CD4-positive, alpha-beta T cell treated with Interferon gamma for 1 hour (primary cell): ENCODE measurements at regions not wholly inside any gene's neighbourhood (a gene's known extent, or its start where the extent isn't known, plus 50 kb on each side); places are given as distances from the start of the nearest gene placed in this dataset.

Experiments
- DNase-seq: peaks from one replicate; pipeline ENCODE4 v3.0.0-alpha.2; 2020

DNA sequence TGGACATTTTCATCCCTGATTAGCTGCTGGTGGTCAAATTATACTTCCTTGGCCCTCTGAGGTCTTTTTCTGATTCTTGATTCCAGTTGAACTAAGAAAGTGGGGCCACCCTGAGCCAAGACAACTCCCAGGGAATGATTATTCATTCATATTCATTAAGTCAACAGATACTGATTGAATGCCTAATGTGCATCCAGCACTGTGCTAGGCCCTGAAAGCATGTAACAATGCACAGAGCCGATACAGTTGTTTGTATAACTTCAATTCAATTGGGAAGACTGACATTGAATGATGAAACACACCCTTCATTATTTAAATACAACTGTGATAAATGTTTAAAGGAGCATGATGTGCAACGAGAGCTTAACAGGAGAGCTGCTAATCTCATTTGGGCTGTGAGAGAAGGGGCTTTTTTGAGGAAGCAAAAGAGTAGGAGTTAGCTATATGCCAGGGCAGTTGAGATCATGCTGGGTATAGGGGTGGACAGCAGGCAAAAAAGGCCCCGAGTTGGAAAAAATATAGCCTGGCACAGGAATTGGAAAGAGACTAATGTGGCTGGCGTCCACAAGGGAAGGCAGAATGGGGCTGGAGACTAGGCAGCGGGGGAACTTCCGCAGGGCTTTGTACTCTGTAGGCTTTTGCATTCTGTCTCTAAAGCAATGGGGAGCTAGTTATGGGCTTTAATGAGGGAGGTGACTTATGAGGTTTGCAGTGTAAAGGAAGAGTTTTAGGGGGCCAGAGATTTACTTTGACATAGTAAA, 57.2 kb upstream of the ACVR1 start:
- no peak for DNase-seq

DNA sequence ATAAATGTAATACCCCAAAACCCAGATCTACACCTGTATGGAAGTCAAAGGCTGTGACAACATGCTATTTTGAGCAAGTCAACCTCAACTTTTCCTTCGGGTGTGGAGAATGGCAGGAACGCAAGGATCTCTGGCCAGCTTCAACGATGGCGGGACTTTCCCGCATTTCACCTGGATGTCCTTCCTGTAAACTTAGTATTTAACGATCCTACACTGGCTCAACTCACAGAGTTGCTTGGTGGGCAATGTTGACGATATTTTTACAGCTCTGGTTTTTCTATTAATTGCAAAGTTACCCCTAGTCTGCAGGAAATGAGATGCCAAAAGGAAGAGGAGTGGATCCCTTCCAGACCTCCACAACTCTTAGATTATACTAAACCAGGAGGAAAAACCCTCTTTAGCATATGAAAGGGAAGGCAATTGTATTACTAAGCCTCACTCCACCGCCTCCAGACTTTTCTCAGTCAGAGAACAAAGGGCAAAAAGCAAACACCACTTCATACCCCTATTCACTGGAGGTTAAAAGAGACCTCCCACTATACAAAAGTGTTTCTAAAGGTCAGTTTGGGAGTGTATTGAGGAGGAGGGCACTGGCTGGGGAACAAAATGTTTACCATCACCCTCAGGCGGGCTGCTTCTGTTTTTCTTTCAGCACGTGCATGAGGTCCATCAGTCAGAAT, 56.5 kb upstream of the ACVR1 start:
- no peak for DNase-seq

DNA sequence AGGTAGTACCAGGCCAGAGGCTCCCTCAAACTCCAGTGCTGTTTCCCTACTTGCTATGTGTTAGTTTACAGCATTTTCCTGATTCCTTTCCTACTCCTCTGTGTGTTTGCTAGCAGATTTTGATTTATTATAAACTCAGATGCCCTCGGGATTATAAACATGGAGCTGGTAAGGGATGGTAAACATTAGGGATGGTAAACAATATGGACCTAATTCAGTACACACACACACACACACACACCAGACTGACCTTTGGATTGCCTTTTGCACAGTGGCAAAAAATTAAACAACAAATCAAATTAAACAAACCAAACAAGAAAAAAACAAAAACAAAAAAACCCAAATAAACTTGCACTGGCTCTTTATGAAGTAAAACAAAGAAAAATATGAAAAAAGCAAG, 55.4 kb upstream of the ACVR1 start:
- no peak for DNase-seq

DNA sequence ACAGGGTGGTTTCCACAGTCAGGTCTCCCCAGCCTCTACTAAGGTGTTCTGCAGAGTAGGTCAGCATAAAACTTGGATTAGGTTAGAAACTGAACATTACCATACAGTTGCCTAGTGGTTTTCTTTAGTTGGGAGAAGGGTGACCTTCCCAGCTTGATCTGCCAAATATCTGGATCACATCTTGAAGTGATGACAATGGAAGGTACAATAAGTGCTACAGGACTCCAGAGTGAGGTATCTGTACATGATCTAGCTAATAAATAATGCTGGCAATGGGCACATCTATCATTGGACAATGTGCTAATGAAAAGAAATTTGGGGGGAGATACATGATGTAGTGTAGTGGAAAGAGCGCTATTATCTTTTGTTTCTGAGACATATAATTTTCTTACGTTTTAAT, 54.6 kb upstream of the ACVR1 start:
- no peak for DNase-seq

DNA sequence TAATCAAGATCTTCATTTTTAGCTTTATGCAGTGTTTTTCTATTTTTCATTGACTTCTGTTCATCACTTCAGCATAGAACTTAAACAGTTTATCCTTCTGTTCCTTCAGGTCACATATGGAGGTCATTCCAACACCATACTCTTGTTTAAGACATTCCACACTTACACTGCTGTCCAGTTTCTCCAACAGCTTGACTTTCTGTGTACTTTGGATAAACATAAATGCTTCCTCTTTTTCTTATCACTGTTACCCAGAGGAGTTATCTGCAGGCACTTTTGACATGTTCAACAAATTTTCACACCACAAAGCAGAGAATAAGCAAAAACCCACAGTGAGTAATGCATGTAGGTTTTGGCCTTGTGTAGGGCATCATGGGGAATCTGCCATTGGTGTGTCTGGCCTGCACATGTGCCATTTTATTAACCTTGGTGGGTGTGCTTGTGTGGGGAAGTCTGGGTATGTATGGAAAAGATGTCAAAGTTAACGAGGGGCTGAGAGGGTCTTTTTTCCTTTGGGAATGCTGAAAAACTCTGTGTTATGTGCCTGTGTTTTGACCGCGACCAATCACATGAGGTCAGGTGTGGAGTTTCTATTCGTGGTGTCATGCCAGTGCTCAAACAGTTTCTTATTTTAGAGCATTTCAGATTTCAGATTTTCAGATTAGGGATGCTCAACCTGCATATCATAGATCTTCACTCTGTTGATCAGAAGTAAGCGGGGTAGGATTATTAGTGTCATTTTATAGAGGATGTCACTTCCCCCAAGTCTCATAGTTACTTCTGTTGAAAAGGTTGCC, 53.9 kb upstream of the ACVR1 start:
- DNase-seq, result no peak

DNA sequence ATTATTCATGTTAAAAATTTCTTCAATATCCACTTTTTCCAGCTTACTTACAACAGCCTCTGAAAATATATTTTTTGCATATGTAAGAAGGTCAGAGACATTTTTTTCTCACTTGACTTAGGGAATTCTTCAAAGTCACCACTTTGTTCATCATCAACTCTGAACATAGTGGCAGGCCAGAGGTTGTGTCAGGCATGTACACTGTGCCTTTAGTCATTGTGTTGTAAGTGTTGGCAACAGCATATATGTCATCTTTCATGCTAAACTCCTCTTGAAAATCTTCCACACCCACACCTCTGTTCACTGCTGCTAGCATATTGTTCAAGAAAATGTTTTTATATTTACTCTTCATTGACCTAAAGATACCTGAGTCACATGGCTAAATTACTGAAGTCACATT, 52.2 kb upstream of the ACVR1 start:
- DNase-seq, result no peak

DNA sequence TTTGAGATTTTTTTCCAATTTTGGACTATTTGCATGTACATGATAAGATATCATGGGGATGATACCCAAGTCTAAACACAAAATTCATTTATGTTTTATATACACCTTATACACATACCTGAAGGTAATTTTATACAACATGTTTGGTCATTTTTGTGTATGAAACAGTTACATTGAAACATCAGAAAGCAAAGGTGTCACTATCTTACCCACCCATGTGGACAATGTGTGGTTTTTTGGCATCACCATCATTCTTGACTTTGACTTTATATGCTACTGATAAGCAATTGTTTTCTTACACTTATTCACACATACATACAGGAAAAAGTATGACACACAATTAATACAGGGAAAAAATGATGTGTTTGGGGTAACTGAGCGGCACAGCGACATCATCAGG, 51.0 kb upstream of the ACVR1 start:
- no peak for DNase-seq
